ENCODE measurements at regions not wholly inside any gene's neighbourhood (a gene's known extent, or its start where the extent isn't known, plus 50 kb on each side); places are given as distances from the start of the nearest gene placed in this dataset.
"Not testable (repeated sequence)": the region's sequence is repeated elsewhere in the genome, so short reads cannot be mapped to it uniquely, and the experiment has no call there.

GRCh38 chr5:98163796-98164493 lies 609.5 kb upstream of the RGMB start:
- DNase-seq, result no peak

GRCh38 chr5:98168871-98169270 lies 604.6 kb upstream of the RGMB start:
- DNase-seq, result no peak

GRCh38 chr5:98170994-98171393 lies 602.5 kb upstream of the RGMB start:
- DNase-seq, result no peak

- DNase-seq, result no peak
Observed at GRCh38 chr5:98173334-98173733, 600.1 kb upstream of the RGMB start.

GRCh38 chr5:98175474-98175873 lies 598.0 kb upstream of the RGMB start:
- DNase-seq, result no peak

- DNase-seq, result no peak
Observed at GRCh38 chr5:98179791-98180755, 593.4 kb upstream of the RGMB start.

- no peak for DNase-seq
Observed at GRCh38 chr5:98186128-98186527, 587.3 kb upstream of the RGMB start.

GRCh38 chr5:98187945-98188344 lies 585.5 kb upstream of the RGMB start:
- no peak for DNase-seq

GRCh38 chr5:98190344-98190743 lies 583.1 kb upstream of the RGMB start:
- DNase-seq, result not testable (repeated sequence)

GRCh38 chr5:98193921-98194760 lies 579.3 kb upstream of the RGMB start:
- no peak for DNase-seq

GRCh38 chr5:98200726-98201541 lies 572.5 kb upstream of the RGMB start:
- DNase-seq, result no peak

GRCh38 chr5:98204798-98205197 lies 568.7 kb upstream of the RGMB start:
- DNase-seq, result no peak

GRCh38 chr5:98205691-98206461 lies 567.6 kb upstream of the RGMB start:
- DNase-seq, result no peak

- no peak for DNase-seq
Observed at GRCh38 chr5:98206566-98206965, 566.9 kb upstream of the RGMB start.

GRCh38 chr5:98209418-98209817 lies 564.0 kb upstream of the RGMB start:
- DNase-seq, result no peak

- DNase-seq, result no peak
Observed at GRCh38 chr5:98214240-98215051, 559.0 kb upstream of the RGMB start.

- DNase-seq, result no peak
Observed at GRCh38 chr5:98217138-98217537, 556.3 kb upstream of the RGMB start.

- DNase-seq, result no peak
Observed at GRCh38 chr5:98218838-98219237, 554.6 kb upstream of the RGMB start.

- DNase-seq, result no peak
Observed at GRCh38 chr5:98227489-98227888, 546.0 kb upstream of the RGMB start.

GRCh38 chr5:98231089-98231488 lies 542.4 kb upstream of the RGMB start:
- no peak for DNase-seq
